HG02938 (cell line): ENCODE measurements at regions not wholly inside any gene's neighbourhood (a gene's known extent, or its start where the extent isn't known, plus 50 kb on each side); places are given as distances from the start of the nearest gene placed in this dataset.
"Not testable (repeated sequence)": the region's sequence is repeated elsewhere in the genome, so short reads cannot be mapped to it uniquely, and the experiment has no call there.

Source experiments
- ATAC-seq: cut with Tn5 transposase; IDR thresholded peaks from one replicate; pipeline ENCODE4 v1.9.1; 2021; ENCODE audit warnings: mild to moderate bottlenecking, moderate library complexity; ENCODE audit not compliant: unreplicated experiment

DNA sequence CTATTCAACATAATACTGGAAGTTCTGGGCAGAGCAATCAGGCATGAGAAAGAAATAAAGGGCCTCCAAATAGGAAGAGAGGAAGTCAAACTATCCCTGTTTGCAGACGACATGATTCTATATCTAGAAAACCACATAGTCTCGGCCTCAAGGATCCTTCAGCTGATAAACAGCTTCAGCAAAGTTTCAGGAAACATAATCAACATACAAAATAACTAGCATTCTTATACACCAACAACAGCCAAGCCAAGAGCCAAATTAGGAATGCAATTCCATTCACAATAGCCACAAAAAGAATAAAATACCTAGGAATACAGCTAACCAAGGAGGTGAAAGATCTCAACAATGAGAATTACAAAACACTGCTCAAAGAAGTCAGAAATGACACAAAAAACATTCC is 287.8 kb upstream of the NCAM1 start:
- ATAC-seq = not testable (repeated sequence)

GRCh38 chr11:112685111-112685510 is 276.1 kb upstream of the NCAM1 start:
- no peak for ATAC-seq

DNA sequence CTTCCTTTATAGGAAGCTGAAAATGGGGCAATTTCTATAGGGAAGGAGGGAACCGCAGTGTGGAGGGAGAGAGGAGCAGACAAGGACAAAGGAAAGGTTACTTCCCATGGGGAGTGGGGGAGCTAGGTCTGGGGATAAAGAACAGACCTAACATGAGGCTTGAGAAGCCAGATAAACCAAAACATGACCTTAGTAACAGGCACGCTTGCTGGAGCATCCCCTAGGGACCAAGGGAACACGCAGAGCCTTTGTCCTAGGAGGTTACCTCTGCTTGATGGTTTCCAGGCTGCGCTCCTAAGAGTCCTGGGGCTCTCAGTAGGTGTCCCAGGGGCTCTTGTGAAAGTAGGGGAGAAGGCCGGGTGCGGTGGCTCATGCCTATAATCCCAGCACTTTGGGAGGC is 271.4 kb upstream of the NCAM1 start:
- ATAC-seq = no peak

- no peak for ATAC-seq
Measured at GRCh38 chr11:112693781-112694180, 267.4 kb upstream of the NCAM1 start.

DNA sequence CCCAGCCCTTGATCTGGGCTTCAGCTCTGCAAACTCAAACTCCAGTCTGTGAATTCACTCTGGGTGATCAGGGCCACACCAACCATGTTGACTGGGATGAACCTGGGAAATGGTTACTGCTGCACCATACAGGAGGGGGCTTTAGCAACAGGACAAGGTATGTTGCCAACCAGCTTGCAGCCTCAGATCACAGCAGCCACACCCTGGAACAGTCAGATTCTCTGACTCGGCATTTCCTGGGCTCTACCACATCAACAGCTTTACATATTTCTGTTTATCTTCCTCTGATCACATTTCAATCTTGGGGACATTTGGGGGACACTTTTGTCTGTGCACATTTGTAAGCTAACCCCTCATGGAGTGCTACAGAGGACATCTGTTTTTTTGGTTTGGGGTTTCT is 267.0 kb upstream of the NCAM1 start:
- no peak for ATAC-seq

DNA sequence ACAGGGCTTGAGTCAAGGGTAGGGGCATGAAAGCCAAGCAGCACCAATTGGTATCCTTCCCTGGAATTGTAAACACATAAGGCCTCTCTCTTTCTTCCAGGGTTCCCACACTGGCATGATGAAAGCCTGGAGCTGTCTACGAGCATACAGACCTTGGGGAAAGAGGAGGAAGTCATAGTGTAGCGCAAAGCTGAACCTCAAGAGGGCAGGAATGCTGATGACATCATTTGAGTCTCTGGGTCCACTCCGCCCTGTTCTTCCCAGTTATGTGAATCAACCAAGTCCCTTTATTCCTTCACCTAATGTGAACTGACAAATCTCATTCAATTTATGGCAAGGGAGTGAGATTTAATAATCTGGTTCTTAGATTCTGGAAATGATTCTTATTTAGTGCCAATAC is 266.4 kb upstream of the NCAM1 start:
- ATAC-seq = no peak

GRCh38 chr11:112697391-112698178 is 263.6 kb upstream of the NCAM1 start:
- ATAC-seq = no peak

DNA sequence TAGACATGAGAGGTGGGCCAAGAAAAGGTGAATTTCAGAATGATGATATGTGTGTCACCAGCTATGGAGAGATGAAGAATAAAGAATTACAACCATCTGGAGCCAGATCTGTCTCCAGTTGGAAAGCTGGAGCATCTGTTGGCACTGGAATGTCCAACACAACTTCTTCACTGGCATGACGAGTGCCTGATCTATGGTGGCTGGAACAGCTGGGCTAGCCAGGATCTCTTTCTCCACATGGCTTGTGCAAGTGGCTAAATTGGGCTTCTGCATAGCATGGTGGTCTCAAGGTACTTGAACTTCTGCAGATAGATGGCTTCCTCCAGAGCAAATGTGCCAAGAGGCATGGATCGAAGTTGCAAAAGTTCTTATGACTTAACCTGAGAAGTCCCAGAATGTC is 256.1 kb upstream of the NCAM1 start:
- no peak for ATAC-seq

GRCh38 chr11:112706863-112707262 is 254.4 kb upstream of the NCAM1 start:
- no peak for ATAC-seq

GRCh38 chr11:112714340-112714739 is 246.9 kb upstream of the NCAM1 start:
- not testable (repeated sequence) for ATAC-seq

GRCh38 chr11:112715056-112715455 is 246.2 kb upstream of the NCAM1 start:
- ATAC-seq = no peak

DNA sequence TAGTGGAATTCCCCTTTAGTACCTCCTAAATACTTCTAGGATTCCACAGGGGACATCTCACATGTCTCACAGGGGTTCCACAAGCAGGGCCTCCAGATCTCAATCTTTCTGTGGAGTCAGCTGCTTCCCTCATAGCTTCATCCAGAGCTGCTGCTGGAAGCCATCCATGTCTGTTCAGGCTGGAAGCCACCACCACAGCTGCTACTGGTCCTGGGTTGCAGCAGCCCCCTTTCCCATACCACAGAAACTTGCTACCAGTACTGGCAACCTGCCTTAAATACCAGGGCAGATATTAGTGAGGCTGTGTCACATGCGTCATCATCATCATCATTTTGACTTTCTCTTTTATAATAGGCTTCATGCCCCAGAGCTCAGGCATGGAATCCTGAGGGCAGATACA is 242.7 kb upstream of the NCAM1 start:
- no peak for ATAC-seq

- no peak for ATAC-seq
Measured at GRCh38 chr11:112719736-112720525, 241.3 kb upstream of the NCAM1 start.

GRCh38 chr11:112722148-112722547 is 239.1 kb upstream of the NCAM1 start:
- no peak for ATAC-seq

- no peak for ATAC-seq
Measured at GRCh38 chr11:112722876-112723275, 238.3 kb upstream of the NCAM1 start.

GRCh38 chr11:112723676-112724495 is 237.3 kb upstream of the NCAM1 start:
- ATAC-seq = no peak

GRCh38 chr11:112724496-112724790 is 236.8 kb upstream of the NCAM1 start:
- ATAC-seq = no peak

DNA sequence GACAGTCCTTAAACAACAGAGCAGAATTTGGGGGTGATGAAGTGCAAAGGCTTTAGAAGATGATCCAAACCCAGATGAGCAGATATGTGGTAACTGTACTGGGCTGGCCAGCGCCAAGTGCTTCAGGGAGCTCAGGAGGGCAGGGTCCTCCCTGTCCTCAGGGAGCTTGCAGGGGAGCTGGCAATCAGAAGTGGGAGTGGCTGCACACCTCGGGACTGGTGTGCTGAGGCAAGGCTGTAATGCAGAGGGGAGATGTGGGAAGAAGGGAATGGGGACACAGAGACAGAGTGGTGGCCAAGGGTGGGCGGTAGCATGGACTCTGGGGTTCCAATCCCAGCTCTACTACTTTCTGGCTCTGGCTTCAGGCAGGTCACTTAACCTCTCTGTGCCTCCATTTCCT is 235.6 kb upstream of the NCAM1 start:
- no peak for ATAC-seq

DNA sequence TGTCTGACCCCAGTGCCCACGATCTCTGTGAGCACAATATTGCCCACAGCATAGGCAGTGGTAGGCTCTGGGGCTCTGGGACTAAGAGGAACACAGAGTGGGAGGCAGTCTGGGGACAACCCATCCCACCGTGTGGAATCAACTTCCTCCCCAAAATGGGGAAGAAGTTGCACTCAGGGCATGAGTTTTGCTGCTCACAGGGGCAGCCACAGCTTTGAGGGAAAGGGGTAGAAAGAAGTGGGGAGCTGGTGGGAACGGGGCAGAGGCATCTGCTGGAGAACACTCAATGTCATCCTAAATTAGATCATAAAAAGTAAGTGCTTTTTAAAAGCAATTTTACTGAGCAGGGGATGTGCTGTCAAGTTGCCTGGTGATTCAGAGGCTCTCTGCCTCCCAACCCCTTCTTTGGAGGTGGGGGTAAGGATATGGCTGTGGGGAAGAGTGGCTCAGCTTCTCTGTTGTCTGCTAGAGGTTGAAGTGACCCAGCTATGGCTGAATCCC is 233.8 kb upstream of the NCAM1 start:
- ATAC-seq = no peak

DNA sequence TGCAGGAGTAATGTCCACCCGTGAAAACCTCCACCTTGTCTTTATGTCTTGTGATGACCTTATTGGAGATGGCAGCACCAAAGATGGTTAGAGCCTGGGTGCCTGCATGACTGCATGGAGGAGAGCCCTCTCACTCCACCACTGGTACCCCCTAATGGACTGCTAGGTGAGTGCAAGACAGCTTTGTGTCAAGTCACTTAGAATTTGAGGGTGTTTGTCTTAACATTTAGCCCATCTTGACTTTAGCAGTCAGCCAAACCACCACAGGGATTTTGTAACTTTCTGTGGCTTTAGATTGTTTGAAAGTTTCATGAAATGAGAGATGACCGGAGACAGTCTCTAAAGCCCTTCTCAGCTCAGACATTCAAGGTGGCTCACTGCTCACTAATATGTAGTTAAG is 232.9 kb upstream of the NCAM1 start:
- no peak for ATAC-seq

GRCh38 chr11:112728716-112729115 is 232.5 kb upstream of the NCAM1 start:
- ATAC-seq = no peak
